Mucosa of rectum (tissue), 2 donors: ENCODE measurements at regions not wholly inside any gene's neighbourhood (a gene's known extent, or its start where the extent isn't known, plus 50 kb on each side); places are given as distances from the start of the nearest gene placed in this dataset.
"Not testable (repeated sequence)": the region's sequence is repeated elsewhere in the genome, so short reads cannot be mapped to it uniquely, and the experiment has no call there.

Experiments
- H3K27ac ChIP-seq, 2 donors: one replicate each; pipeline ENCODE4 v1.7.0; 2013; ENCODE audit warnings: inconsistent platforms in 2 of 2, low read depth in 2 of 2, low read length in 2 of 2
- H3K27me3 ChIP-seq, 2 donors: one replicate each; pipeline ENCODE4 v1.7.0; 2013; ENCODE audit warnings: low read length in 2 of 2; ENCODE audit not compliant: control insufficient read depth in 2 of 2, insufficient read depth in 2 of 2
- H3K36me3 ChIP-seq, 2 donors: one replicate each; pipeline ENCODE4 v1.7.0; 2013; ENCODE audit warnings: low read length in 2 of 2; ENCODE audit not compliant: control insufficient read depth in 2 of 2, insufficient read depth in 2 of 2
- H3K4me1 ChIP-seq, 2 donors: one replicate each; pipeline ENCODE4 v1.7.0; 2013; ENCODE audit warnings: low read length in 2 of 2, mild to moderate bottlenecking in 1 of 2; ENCODE audit not compliant: control insufficient read depth in 2 of 2, insufficient read depth in 2 of 2
- H3K4me3 ChIP-seq, 2 donors: one replicate each; pipeline ENCODE4 v1.7.0; 2013; ENCODE audit warnings: low read length in 2 of 2
- H3K9ac ChIP-seq, 2 donors: one replicate each; pipeline ENCODE4 v1.7.0; 2013; ENCODE audit warnings: low read length in 2 of 2, low read depth in 1 of 2, mild to moderate bottlenecking in 1 of 2
- H3K9me3 ChIP-seq, 2 donors: one replicate each; pipeline ENCODE4 v1.7.0; 2013; ENCODE audit warnings: low read length in 2 of 2; ENCODE audit not compliant: control insufficient read depth in 2 of 2
- donor health status: healthy.
- donor health status: Normal muscosa, but diverticular disease.

- Histone ChIP-seq H3K27me3 (no peaks in the 10 kb centered on the region), H3K4me3 (no peak overlapping the region), H3K4me1 (no peaks in the 10 kb centered on the region), H3K27ac (no peak overlapping the region), H3K9ac (no peak overlapping the region), H3K9me3 (peaks cover 0 to 2% of the 10 kb centered on the region in 2 donors), H3K36me3 (no peaks in the 10 kb centered on the region)
Measured at GRCh38 chr7:10483671-10484070, 490.0 kb upstream of the PHF14 start.

DNA sequence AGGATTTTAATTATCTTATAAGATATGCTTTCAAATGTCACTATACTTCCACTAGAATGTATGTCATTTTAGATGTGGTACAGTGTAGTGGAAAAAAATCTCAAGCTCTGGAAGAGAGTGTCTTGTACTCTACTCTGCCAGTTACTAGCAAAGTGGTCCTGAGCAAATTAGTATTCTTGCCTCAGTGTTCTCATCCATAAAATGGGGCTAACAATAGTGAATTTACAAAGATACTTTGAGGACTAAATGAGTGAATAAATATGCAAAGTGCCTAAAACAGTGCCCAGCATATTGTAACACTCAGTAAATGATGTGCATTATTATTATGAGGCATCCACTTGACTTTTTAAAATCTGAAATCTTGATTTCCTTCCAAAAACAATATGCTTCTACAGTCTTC is 488.9 kb upstream of the PHF14 start:
- H3K27me3 ChIP-seq: no peaks in the 10 kb centered on the region
- no peak overlapping the region for H3K9ac ChIP-seq
- H3K4me3 ChIP-seq: no peak overlapping the region
- H3K36me3 ChIP-seq: no peaks in the 10 kb centered on the region
- H3K4me1 ChIP-seq: no peaks in the 10 kb centered on the region
- H3K27ac ChIP-seq: no peak overlapping the region
- peaks cover 0 to 2% of the 10 kb centered on the region in 2 donors for H3K9me3 ChIP-seq

DNA sequence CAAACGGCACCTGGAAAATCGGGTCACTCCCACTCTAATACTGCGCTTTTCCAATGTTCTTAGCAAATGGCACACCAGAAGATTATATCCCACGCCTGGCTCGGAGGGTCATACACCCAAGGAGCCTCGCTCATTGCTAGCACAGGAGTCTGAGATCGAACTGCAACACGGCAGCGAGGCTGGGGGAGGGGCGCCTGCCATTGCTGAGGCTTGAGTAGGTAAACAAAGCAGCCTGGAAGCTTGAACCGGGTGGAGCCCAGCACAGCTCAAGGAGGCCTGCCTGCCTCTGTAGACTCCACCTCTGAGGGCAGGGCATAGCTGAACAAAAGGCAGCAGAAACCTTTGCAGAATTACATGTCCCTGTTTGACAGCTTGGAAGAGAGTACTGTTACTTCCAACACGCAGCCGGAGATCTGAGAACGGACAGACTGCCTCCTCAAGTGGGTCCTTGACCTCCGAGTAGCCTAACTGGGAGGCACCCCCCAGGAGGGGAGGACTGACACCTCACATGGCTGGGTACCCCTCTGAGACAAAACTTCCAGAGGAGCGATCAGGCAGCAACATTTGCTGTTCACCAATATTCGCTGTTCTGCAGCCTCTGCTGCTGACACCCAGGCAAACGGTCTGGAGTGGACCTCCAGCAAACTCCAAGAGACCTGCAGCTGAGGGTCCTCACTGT is 472.3 kb upstream of the PHF14 start:
- not testable (repeated sequence) for H3K27me3 ChIP-seq, H3K4me1 ChIP-seq, H3K4me3 ChIP-seq, H3K9me3 ChIP-seq, H3K27ac ChIP-seq, H3K9ac ChIP-seq, H3K36me3 ChIP-seq

DNA sequence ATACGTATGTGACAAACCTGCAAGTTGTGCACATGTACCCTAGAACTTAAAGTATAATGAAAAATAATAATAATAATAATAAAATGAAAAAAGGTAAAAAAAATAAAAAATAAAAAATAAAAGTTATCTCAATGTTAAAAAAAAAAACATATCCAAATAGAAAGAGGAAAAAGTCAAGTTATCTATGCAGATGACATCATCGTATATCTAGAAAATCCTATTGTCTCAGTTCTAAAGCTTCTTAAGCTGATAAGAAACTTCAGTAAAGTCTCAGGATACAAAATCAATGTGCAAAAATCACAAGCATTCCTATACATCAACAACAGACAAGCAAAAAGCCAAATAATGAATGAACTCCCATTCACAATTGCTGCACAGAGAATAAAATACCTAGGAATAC is 466.6 kb upstream of the PHF14 start:
- H3K4me3 ChIP-seq: no peak overlapping the region
- no peak overlapping the region for H3K9ac ChIP-seq
- H3K9me3 ChIP-seq: no peaks in the 10 kb centered on the region
- no peaks in the 10 kb centered on the region for H3K27me3 ChIP-seq
- no peaks in the 10 kb centered on the region for H3K4me1 ChIP-seq
- no peak overlapping the region for H3K27ac ChIP-seq
- H3K36me3 ChIP-seq: no peaks in the 10 kb centered on the region

DNA sequence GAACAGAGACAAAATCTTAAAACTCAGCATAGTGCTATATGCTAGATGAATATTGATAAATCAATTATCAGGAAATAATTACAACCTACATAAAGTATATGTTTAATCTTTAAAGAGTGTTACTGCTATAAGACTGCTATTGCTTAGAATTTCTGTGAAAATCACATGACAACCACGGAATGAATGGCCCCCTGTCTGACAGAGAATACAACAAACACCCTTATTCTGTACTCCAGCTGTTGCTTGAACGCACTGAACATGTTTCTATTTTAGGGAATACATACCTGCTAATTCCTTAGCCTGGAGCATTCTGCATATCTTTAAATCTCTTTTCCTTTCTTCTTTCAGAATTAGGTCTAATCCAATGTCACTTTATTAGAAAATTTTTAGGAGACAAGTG is 452.4 kb upstream of the PHF14 start:
- Histone ChIP-seq H3K27ac (no peak overlapping the region), H3K9ac (no peak overlapping the region), H3K4me1 (no peaks in the 10 kb centered on the region), H3K36me3 (no peaks in the 10 kb centered on the region), H3K27me3 (no peaks in the 10 kb centered on the region), H3K9me3 (no peaks in the 10 kb centered on the region), H3K4me3 (no peak overlapping the region)

- H3K9me3 ChIP-seq, H3K27ac ChIP-seq, H3K4me1 ChIP-seq, H3K36me3 ChIP-seq, H3K4me3 ChIP-seq, H3K27me3 ChIP-seq, H3K9ac ChIP-seq: not testable (repeated sequence)
Measured at GRCh38 chr7:10533429-10533828, 440.2 kb upstream of the PHF14 start.

DNA sequence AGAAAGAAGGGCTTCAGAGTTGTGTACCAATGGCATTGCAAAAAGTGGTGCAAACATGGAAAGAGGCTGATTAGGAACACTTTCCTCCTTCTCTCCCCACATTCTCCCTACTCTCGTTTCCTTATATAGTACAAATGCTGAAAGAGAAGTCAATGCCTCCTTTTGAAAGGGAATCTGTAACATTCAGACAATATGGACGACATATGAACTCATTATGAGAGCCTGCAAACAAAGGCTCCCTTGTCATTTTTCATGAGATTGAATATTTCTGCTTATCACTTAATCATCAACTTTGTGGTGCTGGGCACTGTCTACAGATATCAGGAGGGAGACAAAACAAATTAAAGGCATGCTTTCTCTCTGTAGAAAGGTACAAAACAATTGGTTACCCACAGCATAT is 437.1 kb upstream of the PHF14 start:
- H3K9ac ChIP-seq: no peak overlapping the region
- no peaks in the 10 kb centered on the region for H3K27me3 ChIP-seq
- H3K4me3 ChIP-seq: no peak overlapping the region
- H3K27ac ChIP-seq: no peak overlapping the region
- H3K9me3 ChIP-seq: no peaks in the 10 kb centered on the region
- H3K4me1 ChIP-seq: no peaks in the 10 kb centered on the region
- no peaks in the 10 kb centered on the region for H3K36me3 ChIP-seq

DNA sequence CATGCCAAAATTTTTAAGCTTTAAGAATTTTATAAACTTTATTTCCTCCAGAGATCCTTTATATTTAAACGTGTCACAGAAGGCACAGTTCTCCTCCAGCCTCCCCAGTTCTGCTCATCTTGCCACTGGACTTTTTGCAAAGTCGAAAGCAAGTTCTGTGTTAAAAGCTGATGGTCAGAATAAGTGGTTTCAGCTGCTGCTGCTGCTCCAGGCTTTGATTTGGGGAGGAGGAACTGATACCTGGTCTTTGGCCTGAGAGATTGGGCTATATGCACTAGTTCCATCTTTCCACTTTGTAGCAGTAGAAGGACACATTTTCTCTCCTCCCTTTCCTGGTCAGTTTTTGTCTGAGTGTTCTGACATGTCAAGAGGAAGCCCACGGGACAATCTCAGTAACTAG is 435.9 kb upstream of the PHF14 start:
- no peaks in the 10 kb centered on the region for H3K4me1 ChIP-seq
- no peak overlapping the region for H3K4me3 ChIP-seq
- H3K9me3 ChIP-seq: no peaks in the 10 kb centered on the region
- no peaks in the 10 kb centered on the region for H3K27me3 ChIP-seq
- no peak overlapping the region for H3K9ac ChIP-seq
- no peaks in the 10 kb centered on the region for H3K36me3 ChIP-seq
- no peak overlapping the region for H3K27ac ChIP-seq

GRCh38 chr7:10557375-10557774 is 416.3 kb upstream of the PHF14 start:
- no peak overlapping the region for H3K9ac ChIP-seq
- no peaks in the 10 kb centered on the region for H3K36me3 ChIP-seq
- no peak overlapping the region for H3K4me3 ChIP-seq
- no peaks in the 10 kb centered on the region for H3K27me3 ChIP-seq
- no peaks in the 10 kb centered on the region for H3K4me1 ChIP-seq
- no peaks in the 10 kb centered on the region for H3K9me3 ChIP-seq
- no peak overlapping the region for H3K27ac ChIP-seq

DNA sequence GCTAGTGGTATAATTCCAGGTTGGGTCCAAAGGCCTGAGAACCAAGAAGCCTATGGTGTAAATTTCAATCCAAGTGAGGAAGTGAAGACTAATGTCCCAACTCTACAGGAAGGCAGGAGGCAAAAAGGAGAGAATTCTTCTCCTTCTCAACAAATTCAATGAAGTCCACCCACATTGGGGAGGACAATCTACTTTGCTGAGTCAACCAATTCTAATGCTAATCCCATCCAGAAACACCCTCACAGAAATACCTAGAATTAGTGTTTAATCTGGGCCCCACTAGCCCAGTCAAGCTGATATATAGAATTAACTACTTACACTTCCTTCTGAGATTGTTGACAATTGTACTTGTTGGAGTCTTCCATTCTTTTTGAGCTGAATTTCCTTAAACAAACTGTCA is 413.2 kb upstream of the PHF14 start:
- no peaks in the 10 kb centered on the region for H3K4me1 ChIP-seq
- no peaks in the 10 kb centered on the region for H3K27me3 ChIP-seq
- H3K9me3 ChIP-seq: no peaks in the 10 kb centered on the region
- no peak overlapping the region for H3K9ac ChIP-seq
- H3K36me3 ChIP-seq: no peaks in the 10 kb centered on the region
- no peak overlapping the region for H3K27ac ChIP-seq
- no peak overlapping the region for H3K4me3 ChIP-seq

DNA sequence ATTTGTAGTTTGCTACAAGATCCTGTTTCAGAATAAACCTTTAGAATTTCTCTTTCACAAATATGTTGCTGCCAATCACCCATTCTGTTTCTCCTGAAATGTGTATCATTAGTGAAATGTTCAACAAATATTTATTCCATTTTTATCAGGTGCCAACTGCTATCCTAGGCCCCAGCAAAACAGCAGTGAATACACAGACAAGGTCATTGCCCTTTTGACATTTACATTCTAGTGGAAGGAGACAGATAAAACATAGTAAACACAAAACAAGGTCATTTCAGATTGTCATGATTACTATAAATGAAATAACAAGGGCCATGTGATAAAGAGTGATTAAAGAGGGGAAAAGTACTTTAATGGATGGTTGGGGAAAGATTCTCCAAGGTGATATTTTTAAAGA is 404.8 kb upstream of the PHF14 start:
- Histone ChIP-seq H3K27me3 (no peaks in the 10 kb centered on the region), H3K9me3 (no peaks in the 10 kb centered on the region), H3K27ac (no peak overlapping the region), H3K36me3 (no peaks in the 10 kb centered on the region), H3K9ac (no peak overlapping the region), H3K4me3 (no peak overlapping the region), H3K4me1 (no peaks in the 10 kb centered on the region)
